ENCODE measurements at regions not wholly inside any gene's neighbourhood (a gene's known extent, or its start where the extent isn't known, plus 50 kb on each side); places are given as distances from the start of the nearest gene placed in this dataset.

DNA sequence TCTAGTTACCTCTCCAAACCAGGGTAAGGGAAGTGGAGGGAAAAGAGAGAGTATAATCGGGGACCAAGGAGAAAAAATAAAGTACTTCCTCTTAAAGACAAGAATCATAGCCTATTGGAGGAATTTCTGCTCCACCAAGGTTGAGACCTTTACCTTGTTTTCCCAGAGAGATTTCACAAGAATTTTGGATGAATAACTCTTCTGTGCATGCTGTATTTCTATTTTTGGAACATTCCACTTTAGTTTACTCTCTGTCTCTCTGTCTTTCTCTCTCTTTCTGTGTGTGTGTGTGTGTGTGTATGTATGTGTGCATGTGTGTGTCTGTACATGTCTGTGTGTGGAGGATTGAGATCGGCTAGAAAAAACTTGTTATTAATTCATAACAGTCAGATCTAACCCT, 318.4 kb upstream of the RGS18 start:
- H3K36me3 ChIP-seq (ENCODE audit: control insufficient read depth in 2 of 2, extremely low read depth in 1 of 2, insufficient read depth in 2 of 2, low read length in 2 of 2), result no peaks in the 10 kb centered on the region
- no peaks in the 10 kb centered on the region for H3K79me2 ChIP-seq (ENCODE audit: control insufficient read depth, insufficient read depth, low read length)
- TF ChIP-seq EZH2 (IDR thresholded peaks at IDR 0.05; ENCODE audit: low read length), result no peak
- TF ChIP-seq, protein P1, sequence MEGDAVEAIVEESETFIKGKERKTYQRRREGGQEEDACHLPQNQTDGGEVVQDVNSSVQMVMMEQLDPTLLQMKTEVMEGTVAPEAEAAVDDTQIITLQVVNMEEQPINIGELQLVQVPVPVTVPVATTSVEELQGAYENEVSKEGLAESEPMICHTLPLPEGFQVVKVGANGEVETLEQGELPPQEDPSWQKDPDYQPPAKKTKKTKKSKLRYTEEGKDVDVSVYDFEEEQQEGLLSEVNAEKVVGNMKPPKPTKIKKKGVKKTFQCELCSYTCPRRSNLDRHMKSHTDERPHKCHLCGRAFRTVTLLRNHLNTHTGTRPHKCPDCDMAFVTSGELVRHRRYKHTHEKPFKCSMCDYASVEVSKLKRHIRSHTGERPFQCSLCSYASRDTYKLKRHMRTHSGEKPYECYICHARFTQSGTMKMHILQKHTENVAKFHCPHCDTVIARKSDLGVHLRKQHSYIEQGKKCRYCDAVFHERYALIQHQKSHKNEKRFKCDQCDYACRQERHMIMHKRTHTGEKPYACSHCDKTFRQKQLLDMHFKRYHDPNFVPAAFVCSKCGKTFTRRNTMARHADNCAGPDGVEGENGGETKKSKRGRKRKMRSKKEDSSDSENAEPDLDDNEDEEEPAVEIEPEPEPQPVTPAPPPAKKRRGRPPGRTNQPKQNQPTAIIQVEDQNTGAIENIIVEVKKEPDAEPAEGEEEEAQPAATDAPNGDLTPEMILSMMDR (optimal IDR thresholded peaks at IDR 0.05 in 1 of 3, IDR thresholded peaks at IDR 0.05 in 1 of 3, conservative IDR thresholded peaks at IDR 0.05 in 1 of 3; ENCODE audit: extremely low read depth in 1 of 3, insufficient read depth in 2 of 3, low read length in 3 of 3), result no peak
- H3K4me1 ChIP-seq (ENCODE audit: control insufficient read depth, extremely low read depth, insufficient read depth, low read length), result no peaks in the 10 kb centered on the region
- H3K27ac ChIP-seq (ENCODE audit: control insufficient read depth, insufficient read depth, low read length), result no peak overlapping the region
- no peak overlapping the region for H2AFZ ChIP-seq (ENCODE audit: control insufficient read depth, low read length)
- DNase-seq (ENCODE audit: low read depth, low spot score) (no peak), FAIRE-seq (no peak)
- H3K9me3 ChIP-seq (ENCODE audit: control insufficient read depth, low read depth, low read length), result no peaks in the 10 kb centered on the region
- no peak overlapping the region for H3K4me2 ChIP-seq (ENCODE audit: control insufficient read depth, extremely low read depth, insufficient read depth, low read depth, low read length)
- H3K9me1 ChIP-seq (ENCODE audit: control insufficient read depth, extremely low read depth, insufficient read depth, low read length), result no peaks in the 10 kb centered on the region
- H3K9ac ChIP-seq (ENCODE audit: control insufficient read depth, extremely low read depth, insufficient read depth, low read length), result no peak overlapping the region
- H3K27me3 ChIP-seq (ENCODE audit: control insufficient read depth, extremely low read depth, insufficient read depth, low read length), result no peaks in the 10 kb centered on the region
- dilution Hi-C loops (cut with MboI; ENCODE audit: extremely low pct_ligation_motif_present, low sequenced_read_pairs), result no loop called here
- H4K20me1 ChIP-seq (ENCODE audit: control insufficient read depth, extremely low read depth, insufficient read depth, low read length), result no peaks in the 10 kb centered on the region
- H3K4me3 ChIP-seq (ENCODE audit: control insufficient read depth in 2 of 3, extremely low read depth in 1 of 3, insufficient read depth in 2 of 3, low read depth in 1 of 3, low read length in 3 of 3), result no peak overlapping the region

DNA sequence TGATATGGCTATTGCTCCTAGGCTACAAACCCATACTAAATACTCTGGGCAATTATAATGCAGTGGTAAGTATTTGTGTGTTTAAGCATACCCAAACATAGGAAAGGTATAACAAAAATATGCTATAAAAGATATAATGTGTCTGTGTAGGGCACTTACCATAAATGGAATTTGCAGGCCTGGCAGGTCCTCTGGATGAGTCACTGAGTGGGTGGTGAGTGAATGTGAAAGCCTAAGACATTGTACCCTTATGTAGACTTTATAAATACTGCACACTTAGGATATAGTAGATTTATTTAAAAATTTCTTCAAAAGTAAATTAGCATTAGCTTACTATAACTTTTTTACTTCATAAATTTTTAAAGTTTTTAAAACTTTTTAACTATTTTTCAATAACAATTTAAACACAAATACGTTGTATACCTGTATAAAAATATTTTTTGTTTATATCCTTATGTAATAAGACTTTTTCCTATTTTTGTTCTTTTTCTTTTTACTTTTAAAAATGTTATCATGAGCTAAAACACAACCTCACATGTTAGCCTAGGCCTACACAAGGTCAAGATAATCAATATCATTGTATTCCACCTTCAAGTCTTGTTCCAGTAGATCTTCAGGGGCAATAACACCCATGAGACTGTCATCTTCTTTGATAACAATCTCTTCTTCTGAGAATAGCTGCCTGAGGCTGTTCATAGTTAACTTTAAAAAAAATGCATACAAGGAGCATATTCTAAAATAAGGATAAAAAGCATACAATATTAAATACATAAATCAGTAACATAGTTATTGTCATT, 306.3 kb upstream of the RGS18 start:
- no peaks in the 10 kb centered on the region for H3K27me3 ChIP-seq (ENCODE audit: control insufficient read depth, extremely low read depth, insufficient read depth, low read length)
- FAIRE-seq (no peak), DNase-seq (ENCODE audit: low read depth, low spot score) (no peak)
- no peak for TF ChIP-seq EZH2 (IDR thresholded peaks at IDR 0.05; ENCODE audit: low read length)
- TF ChIP-seq, protein P1 (optimal IDR thresholded peaks at IDR 0.05 in 1 of 3, IDR thresholded peaks at IDR 0.05 in 1 of 3, conservative IDR thresholded peaks at IDR 0.05 in 1 of 3; ENCODE audit: extremely low read depth in 1 of 3, insufficient read depth in 2 of 3, low read length in 3 of 3), result no peak
- H2AFZ ChIP-seq (ENCODE audit: control insufficient read depth, low read length), result no peak overlapping the region
- H3K4me3 ChIP-seq (ENCODE audit: control insufficient read depth in 2 of 3, extremely low read depth in 1 of 3, insufficient read depth in 2 of 3, low read depth in 1 of 3, low read length in 3 of 3), result no peak overlapping the region
- H3K4me1 ChIP-seq (ENCODE audit: control insufficient read depth, extremely low read depth, insufficient read depth, low read length), result no peaks in the 10 kb centered on the region
- H3K9me3 ChIP-seq (ENCODE audit: control insufficient read depth, low read depth, low read length), result no peaks in the 10 kb centered on the region
- dilution Hi-C loops (cut with MboI; ENCODE audit: extremely low pct_ligation_motif_present, low sequenced_read_pairs), result no loop called here
- H3K79me2 ChIP-seq (ENCODE audit: control insufficient read depth, insufficient read depth, low read length), result no peaks in the 10 kb centered on the region
- H3K9ac ChIP-seq (ENCODE audit: control insufficient read depth, extremely low read depth, insufficient read depth, low read length), result no peak overlapping the region
- H3K4me2 ChIP-seq (ENCODE audit: control insufficient read depth, extremely low read depth, insufficient read depth, low read depth, low read length), result no peak overlapping the region
- no peaks in the 10 kb centered on the region for H3K9me1 ChIP-seq (ENCODE audit: control insufficient read depth, extremely low read depth, insufficient read depth, low read length)
- H3K36me3 ChIP-seq (ENCODE audit: control insufficient read depth in 2 of 2, extremely low read depth in 1 of 2, insufficient read depth in 2 of 2, low read length in 2 of 2), result no peaks in the 10 kb centered on the region
- H4K20me1 ChIP-seq (ENCODE audit: control insufficient read depth, extremely low read depth, insufficient read depth, low read length), result no peaks in the 10 kb centered on the region
- no peak overlapping the region for H3K27ac ChIP-seq (ENCODE audit: control insufficient read depth, insufficient read depth, low read length)

All from keratinocyte (primary cell).